GM12878 (cell line): ENCODE measurements at regions not wholly inside any gene's neighbourhood (a gene's known extent, or its start where the extent isn't known, plus 50 kb on each side); places are given as distances from the start of the nearest gene placed in this dataset.

Source experiments
- CUX1 ChIP-seq: IDR thresholded peaks from 2 replicates; pipeline ENCODE4 v1.6.1; 2012; ENCODE audit warnings: improper control_type of control experiment, low read depth, low read length; ENCODE audit not compliant: insufficient replicate concordance
- KAT2A ChIP-seq: conservative IDR thresholded peaks from 2 replicates; pipeline ENCODE4 v1.6.1; 2011; ENCODE audit warnings: low read depth, low read length; ENCODE audit not compliant: control insufficient read depth
- MAX ChIP-seq: IDR thresholded peaks from 2 replicates; pipeline ENCODE4 v1.6.1; 2012; ENCODE audit warnings: low read depth, low read length, improper control_type of control experiment
- MTA3 ChIP-seq: IDR thresholded peaks from 2 replicates; pipeline ENCODE4 v1.6.1; 2012; ENCODE audit warnings: low read length, inconsistent platforms, borderline replicate concordance
- NFYB ChIP-seq: IDR thresholded peaks from 2 replicates; pipeline ENCODE4 v1.6.1; 2011; ENCODE audit warnings: low read depth, mild to moderate bottlenecking, low read length, improper control_type of control experiment, moderate library complexity; ENCODE audit not compliant: insufficient read depth
- NR2C2 ChIP-seq: IDR thresholded peaks from 2 replicates; pipeline ENCODE4 v1.6.1; 2011; ENCODE audit warnings: borderline replicate concordance, low read depth; ENCODE audit not compliant: control insufficient read depth, insufficient read length
- PAX5 ChIP-seq: IDR thresholded peaks from 2 replicates; pipeline ENCODE4 v1.6.1; 2011; ENCODE audit warnings: low read depth, low read length, borderline replicate concordance
- STAT3 ChIP-seq: IDR thresholded peaks from 2 replicates; pipeline ENCODE4 v1.6.1; 2011; ENCODE audit warnings: low read depth, low read length, improper control_type of control experiment
- TAF1 ChIP-seq: IDR thresholded peaks from 2 replicates; pipeline ENCODE4 v1.6.1; 2011; ENCODE audit warnings: mild to moderate bottlenecking, low read depth, low read length, borderline replicate concordance
- USF1 ChIP-seq: IDR thresholded peaks from 2 replicates; pipeline ENCODE4 v1.6.1; 2011; ENCODE audit warnings: borderline replicate concordance, low read depth, mild to moderate bottlenecking, moderate library complexity, mixed read lengths, low read length; ENCODE audit not compliant: insufficient read depth; ENCODE audit errors: extremely low read length
- YBX1 ChIP-seq: fragments of 450-650 bp; IDR thresholded peaks from 2 replicates; pipeline ENCODE4 v1.6.1; 2016; ENCODE audit warnings: antibody characterized with exemption
- ZNF274 ChIP-seq: IDR thresholded peaks from one replicate; pipeline ENCODE4 v1.8.0; 2011; ENCODE audit not compliant: insufficient read length, insufficient read depth

GRCh38 chr12:131251336-131252101, 297.8 kb downstream of the ADGRD1 start (continued):
- peak; percentile 8 for TF ChIP-seq USF1
- TF ChIP-seq MTA3, result no peak
- TF ChIP-seq TAF1, result no peak
- no peak for TF ChIP-seq ZNF274
- no peak for TF ChIP-seq YBX1
- no peak for TF ChIP-seq KAT2A
- TF ChIP-seq PAX5, result no peak
- peak; percentile 23 for TF ChIP-seq CUX1
- TF ChIP-seq NR2C2, result no peak
- no peak for TF ChIP-seq MAX
- TF ChIP-seq STAT3, result no peak
- TF ChIP-seq NFYB, result 0 out of 2 replicates have a peak, but pooled peaks have one; percentile 18
